Nephron (organoid): ENCODE measurements at regions not wholly inside any gene's neighbourhood (a gene's known extent, or its start where the extent isn't known, plus 50 kb on each side); places are given as distances from the start of the nearest gene placed in this dataset.

Source experiments
- H3K27ac Mint-ChIP-seq, 3 experiments: 2 replicates each; pipeline ENCODE4 v1.8.0; 2020; ENCODE audit warnings: mixed read lengths in 3 of 3, mild to moderate bottlenecking in 2 of 3, moderate library complexity in 1 of 3
- H3K27me3 Mint-ChIP-seq: 2 replicates; pipeline ENCODE4 v1.8.0; 2021; ENCODE audit warnings: low read depth, mild to moderate bottlenecking, moderate library complexity, mixed read lengths
- H3K36me3 Mint-ChIP-seq: 2 replicates; pipeline ENCODE4 v1.8.0; 2020; ENCODE audit warnings: low read depth, mixed read lengths
- H3K4me1 Mint-ChIP-seq: 2 replicates; pipeline ENCODE4 v1.8.0; 2020; ENCODE audit warnings: mixed read lengths
- H3K4me3 Mint-ChIP-seq, 3 experiments: 2 replicates each; pipeline ENCODE4 v1.8.0; 2020; ENCODE audit warnings: mild to moderate bottlenecking in 3 of 3, mixed read lengths in 3 of 3, moderate library complexity in 2 of 3
- H3K9me3 Mint-ChIP-seq: 2 replicates; pipeline ENCODE4 v1.8.0; 2020; ENCODE audit warnings: mixed read lengths
- TF ChIP-seq, protein P1 (sequence below), 3 experiments: fragments of 200-600 bp; sonication (generic); IDR thresholded peaks; one replicate each; pipeline ENCODE4 v1.5.0; 2021; ENCODE audit warnings: antibody characterized with exemption in 3 of 3; ENCODE audit not compliant: unreplicated experiment in 3 of 3

DNA sequence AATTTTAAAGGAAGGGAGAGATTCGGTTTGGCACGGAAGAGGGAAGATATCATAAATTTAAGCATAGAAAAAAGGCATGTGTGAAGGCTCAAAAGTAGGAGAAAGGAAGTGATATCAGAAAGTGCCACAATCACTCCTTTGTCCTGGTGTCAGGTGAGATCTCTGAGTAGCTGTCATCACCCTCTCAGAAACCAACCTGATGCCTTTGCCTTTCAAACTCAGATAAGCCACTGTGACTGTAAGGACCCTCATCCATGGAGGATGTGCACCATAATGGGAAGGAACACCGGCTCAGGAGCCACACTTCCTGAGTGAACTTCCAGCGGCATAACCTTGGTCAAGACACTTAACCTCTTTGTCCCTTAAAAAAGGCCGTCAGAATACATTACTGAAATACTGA is 318.7 kb upstream of the SEMA6D start:
- no peaks in the 10 kb centered on the region for H3K36me3 Mint-ChIP-seq
- no peak overlapping the region for H3K4me3 Mint-ChIP-seq
- H3K27me3 Mint-ChIP-seq: peaks cover 9% of the 10 kb centered on the region
- TF ChIP-seq, protein P1, sequence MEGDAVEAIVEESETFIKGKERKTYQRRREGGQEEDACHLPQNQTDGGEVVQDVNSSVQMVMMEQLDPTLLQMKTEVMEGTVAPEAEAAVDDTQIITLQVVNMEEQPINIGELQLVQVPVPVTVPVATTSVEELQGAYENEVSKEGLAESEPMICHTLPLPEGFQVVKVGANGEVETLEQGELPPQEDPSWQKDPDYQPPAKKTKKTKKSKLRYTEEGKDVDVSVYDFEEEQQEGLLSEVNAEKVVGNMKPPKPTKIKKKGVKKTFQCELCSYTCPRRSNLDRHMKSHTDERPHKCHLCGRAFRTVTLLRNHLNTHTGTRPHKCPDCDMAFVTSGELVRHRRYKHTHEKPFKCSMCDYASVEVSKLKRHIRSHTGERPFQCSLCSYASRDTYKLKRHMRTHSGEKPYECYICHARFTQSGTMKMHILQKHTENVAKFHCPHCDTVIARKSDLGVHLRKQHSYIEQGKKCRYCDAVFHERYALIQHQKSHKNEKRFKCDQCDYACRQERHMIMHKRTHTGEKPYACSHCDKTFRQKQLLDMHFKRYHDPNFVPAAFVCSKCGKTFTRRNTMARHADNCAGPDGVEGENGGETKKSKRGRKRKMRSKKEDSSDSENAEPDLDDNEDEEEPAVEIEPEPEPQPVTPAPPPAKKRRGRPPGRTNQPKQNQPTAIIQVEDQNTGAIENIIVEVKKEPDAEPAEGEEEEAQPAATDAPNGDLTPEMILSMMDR (IDR thresholded peaks at IDR 0.05; ENCODE audit: unreplicated experiment in 3 of 3): no peak
- peaks cover 6% of the 10 kb centered on the region for H3K4me1 Mint-ChIP-seq
- no peaks in the 10 kb centered on the region for H3K9me3 Mint-ChIP-seq
- H3K27ac Mint-ChIP-seq: no peak overlapping the region

DNA sequence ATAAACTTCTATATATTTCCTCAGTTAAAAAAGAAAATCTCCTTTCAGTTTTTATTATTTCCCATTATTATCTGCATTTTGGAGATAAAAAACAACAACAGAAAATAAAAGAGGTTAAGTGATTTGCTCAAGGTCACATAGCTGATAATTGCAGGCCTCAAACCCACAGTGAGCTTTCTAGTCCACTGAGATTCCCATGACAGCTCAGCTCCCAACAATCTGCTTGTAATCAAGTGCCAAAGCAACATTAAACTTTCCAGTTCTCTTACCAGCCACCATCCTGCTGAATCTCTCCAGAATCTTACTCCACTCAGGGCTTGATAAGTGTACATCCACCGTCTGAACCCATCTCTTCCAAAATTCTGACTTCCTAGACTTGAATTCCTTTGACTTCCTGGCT is 318.2 kb upstream of the SEMA6D start:
- peaks cover 10% of the 10 kb centered on the region for H3K27me3 Mint-ChIP-seq
- TF ChIP-seq, protein P1 (IDR thresholded peaks at IDR 0.05; ENCODE audit: unreplicated experiment in 3 of 3): no peak
- no peaks in the 10 kb centered on the region for H3K36me3 Mint-ChIP-seq
- H3K9me3 Mint-ChIP-seq: no peaks in the 10 kb centered on the region
- H3K4me1 Mint-ChIP-seq: peaks cover 6% of the 10 kb centered on the region
- H3K27ac Mint-ChIP-seq: no peak overlapping the region
- H3K4me3 Mint-ChIP-seq: no peak overlapping the region

DNA sequence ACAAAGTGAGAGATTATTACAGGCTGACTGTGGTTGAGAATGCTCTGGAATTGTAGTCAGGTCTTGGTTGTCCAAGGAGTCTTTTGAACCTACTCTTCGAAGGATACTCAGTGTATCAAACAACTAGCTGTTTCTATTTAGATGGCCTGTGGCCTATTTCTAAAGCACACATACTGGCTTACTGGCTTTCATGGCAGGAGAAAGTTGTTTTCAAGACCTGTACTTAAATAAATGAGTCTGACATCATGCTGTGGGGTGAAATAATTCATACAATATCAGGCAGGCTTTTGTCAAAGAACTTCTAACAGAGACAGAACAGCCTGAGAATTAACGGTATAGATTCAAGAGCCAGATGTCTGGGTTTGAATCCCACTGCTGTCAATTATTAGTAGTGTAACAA is 316.7 kb upstream of the SEMA6D start:
- Mint-ChIP-seq H3K27me3 (peaks cover 15% of the 10 kb centered on the region), H3K9me3 (no peaks in the 10 kb centered on the region), H3K4me3 (no peak overlapping the region), H3K36me3 (no peaks in the 10 kb centered on the region), H3K27ac (no peak overlapping the region), H3K4me1 (peaks cover 6% of the 10 kb centered on the region)
- TF ChIP-seq, protein P1 (IDR thresholded peaks at IDR 0.05; ENCODE audit: unreplicated experiment in 3 of 3): no peak

DNA sequence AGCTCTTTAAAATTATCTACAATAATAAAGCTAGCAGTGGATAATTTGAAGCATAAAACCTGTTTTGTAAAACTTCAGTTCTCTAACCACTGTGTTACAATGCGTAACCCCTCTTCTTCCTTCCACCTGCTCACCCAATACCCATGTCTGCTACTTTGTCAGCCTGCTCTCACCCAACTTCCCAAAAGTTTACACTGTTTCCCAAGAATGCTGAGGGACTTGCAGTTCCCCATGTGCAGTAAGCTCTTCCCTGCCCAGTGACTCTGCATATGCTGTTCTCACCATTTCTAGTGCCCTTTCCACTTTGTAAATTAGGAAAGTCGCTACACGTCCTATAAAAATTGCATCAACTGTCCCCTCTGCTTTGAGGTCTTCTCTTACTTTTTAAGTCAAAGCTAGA is 315.9 kb upstream of the SEMA6D start:
- TF ChIP-seq, protein P1 (IDR thresholded peaks at IDR 0.05; ENCODE audit: unreplicated experiment in 3 of 3): no peak
- no peak overlapping the region for H3K27ac Mint-ChIP-seq
- H3K27me3 Mint-ChIP-seq: peaks cover 15% of the 10 kb centered on the region
- peaks cover 6% of the 10 kb centered on the region for H3K4me1 Mint-ChIP-seq
- no peaks in the 10 kb centered on the region for H3K9me3 Mint-ChIP-seq
- H3K36me3 Mint-ChIP-seq: no peaks in the 10 kb centered on the region
- H3K4me3 Mint-ChIP-seq: no peak overlapping the region

DNA sequence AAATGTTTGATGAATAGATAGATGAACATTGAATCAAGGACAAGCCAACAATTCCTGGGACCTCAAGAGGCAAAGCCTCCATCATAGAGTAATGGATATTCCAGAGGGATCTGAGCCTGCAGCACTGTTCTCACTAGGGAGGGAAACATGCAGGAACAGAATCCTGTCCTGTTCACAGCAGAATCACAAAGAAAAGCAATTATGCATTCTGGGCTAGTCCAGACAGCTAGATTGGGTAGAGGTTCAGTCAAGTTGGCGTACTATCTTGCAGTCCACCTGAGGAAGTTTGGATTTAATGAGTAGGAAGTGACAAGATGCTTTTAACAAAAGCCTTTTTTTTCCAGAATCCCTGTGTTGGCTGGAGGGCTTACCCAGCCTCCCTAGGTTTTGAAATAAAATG is 314.5 kb upstream of the SEMA6D start:
- no peak overlapping the region for H3K4me3 Mint-ChIP-seq
- H3K4me1 Mint-ChIP-seq: peaks cover 6% of the 10 kb centered on the region
- TF ChIP-seq, protein P1 (IDR thresholded peaks at IDR 0.05; ENCODE audit: unreplicated experiment in 3 of 3): no peak
- H3K27ac Mint-ChIP-seq: no peak overlapping the region
- H3K27me3 Mint-ChIP-seq: peaks cover 15% of the 10 kb centered on the region
- H3K36me3 Mint-ChIP-seq: no peaks in the 10 kb centered on the region
- H3K9me3 Mint-ChIP-seq: no peaks in the 10 kb centered on the region

DNA sequence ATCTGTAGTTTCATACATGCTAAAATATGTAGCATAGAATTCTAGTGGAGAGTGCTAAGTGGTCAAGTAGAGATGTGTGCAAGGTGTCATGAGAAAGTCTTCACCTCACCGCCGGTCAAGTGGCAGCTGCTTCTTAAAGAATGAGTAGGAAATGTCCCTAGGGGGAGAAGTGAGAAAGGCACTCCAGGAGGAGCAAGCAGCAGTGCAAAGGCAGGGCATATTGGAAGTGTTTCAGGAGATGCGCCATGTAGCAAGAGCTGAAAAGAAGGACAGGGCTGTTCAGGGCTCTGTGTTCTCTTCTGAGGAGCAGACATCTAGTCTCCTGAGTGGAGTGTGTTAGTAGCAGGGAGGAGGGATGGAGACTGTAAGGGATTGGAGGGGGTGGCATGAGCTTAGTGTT is 312.4 kb upstream of the SEMA6D start:
- TF ChIP-seq, protein P1 (IDR thresholded peaks at IDR 0.05; ENCODE audit: unreplicated experiment in 3 of 3): no peak
- Mint-ChIP-seq H3K27me3 (peaks cover 15% of the 10 kb centered on the region), H3K4me1 (no peaks in the 10 kb centered on the region), H3K27ac (no peak overlapping the region), H3K9me3 (no peaks in the 10 kb centered on the region), H3K36me3 (no peaks in the 10 kb centered on the region), H3K4me3 (no peak overlapping the region)
